ENCODE measurements at regions not wholly inside any gene's neighbourhood (a gene's known extent, or its start where the extent isn't known, plus 50 kb on each side); places are given as distances from the start of the nearest gene placed in this dataset.

DNA sequence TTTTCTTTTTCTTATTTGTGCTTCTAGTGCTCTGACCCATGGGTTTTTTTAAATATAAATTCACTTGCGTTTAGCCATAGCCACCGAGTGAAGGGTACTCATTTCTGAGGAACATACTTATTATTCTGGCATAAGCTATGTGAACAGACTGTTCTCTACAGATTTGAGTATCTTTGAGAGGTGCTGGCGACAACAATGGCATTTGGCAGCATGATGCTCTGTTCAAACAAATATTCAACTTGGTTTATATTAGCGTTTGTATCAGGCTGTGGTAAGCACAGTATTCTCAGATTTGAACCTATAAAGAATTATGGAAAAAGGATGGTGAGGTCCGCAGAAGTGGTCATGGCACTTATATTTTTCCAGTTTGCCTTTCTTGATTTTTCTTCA lies 108.7 kb upstream of the LIMCH1 start:
- Histone ChIP-seq H3K27ac (ENCODE audit: low read depth, low read length) (no peak overlapping the region), H3K4me2 (ENCODE audit: insufficient read depth, low read length) (no peak overlapping the region), H3K27me3 (ENCODE audit: insufficient read depth, low read length) (no peaks in the 10 kb centered on the region), H3K4me1 (ENCODE audit: insufficient read depth, low read length) (peaks cover 5% of the 10 kb centered on the region), H4K20me1 (ENCODE audit: insufficient read depth, low read length) (no peaks in the 10 kb centered on the region), H3K9me3 (ENCODE audit: low read depth, low read length) (no peaks in the 10 kb centered on the region), H2AFZ (ENCODE audit: low read length) (no peak overlapping the region), H3K4me3 (ENCODE audit: insufficient read depth, low read length) (no peak overlapping the region), H3K36me3 (ENCODE audit: insufficient read depth, low read length) (no peaks in the 10 kb centered on the region), H3K79me2 (ENCODE audit: insufficient read depth, low read length) (no peaks in the 10 kb centered on the region)
- TF ChIP-seq, protein P1, sequence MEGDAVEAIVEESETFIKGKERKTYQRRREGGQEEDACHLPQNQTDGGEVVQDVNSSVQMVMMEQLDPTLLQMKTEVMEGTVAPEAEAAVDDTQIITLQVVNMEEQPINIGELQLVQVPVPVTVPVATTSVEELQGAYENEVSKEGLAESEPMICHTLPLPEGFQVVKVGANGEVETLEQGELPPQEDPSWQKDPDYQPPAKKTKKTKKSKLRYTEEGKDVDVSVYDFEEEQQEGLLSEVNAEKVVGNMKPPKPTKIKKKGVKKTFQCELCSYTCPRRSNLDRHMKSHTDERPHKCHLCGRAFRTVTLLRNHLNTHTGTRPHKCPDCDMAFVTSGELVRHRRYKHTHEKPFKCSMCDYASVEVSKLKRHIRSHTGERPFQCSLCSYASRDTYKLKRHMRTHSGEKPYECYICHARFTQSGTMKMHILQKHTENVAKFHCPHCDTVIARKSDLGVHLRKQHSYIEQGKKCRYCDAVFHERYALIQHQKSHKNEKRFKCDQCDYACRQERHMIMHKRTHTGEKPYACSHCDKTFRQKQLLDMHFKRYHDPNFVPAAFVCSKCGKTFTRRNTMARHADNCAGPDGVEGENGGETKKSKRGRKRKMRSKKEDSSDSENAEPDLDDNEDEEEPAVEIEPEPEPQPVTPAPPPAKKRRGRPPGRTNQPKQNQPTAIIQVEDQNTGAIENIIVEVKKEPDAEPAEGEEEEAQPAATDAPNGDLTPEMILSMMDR (IDR thresholded peaks at IDR 0.05; ENCODE audit: extremely low read depth, low read depth, low read length): no peak
- DNase-seq (ENCODE audit: insufficient read length, low spot score, missing footprints): no peak

DNA sequence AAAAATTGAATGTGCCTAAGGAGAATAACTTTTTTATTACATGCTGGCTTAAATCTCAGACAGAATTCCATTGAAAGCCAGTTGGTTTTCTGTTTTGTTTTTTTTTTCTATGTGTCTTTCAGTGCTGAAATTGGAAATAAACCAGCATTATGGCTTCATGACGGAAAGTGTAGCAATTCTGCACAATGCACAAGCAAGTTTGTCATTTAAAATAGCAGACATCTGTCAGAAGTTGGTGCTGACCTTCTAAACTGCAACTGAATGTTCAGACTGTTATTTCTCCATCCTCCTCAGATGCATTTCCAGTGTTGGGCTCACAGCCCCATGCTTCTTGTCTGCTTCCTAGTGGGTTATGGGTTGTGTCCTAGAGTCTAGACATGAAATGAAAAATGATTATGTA lies 107.2 kb upstream of the LIMCH1 start:
- TF ChIP-seq, protein P1 (IDR thresholded peaks at IDR 0.05; ENCODE audit: extremely low read depth, low read depth, low read length): no peak
- Histone ChIP-seq H3K4me2 (ENCODE audit: insufficient read depth, low read length) (no peak overlapping the region), H4K20me1 (ENCODE audit: insufficient read depth, low read length) (no peaks in the 10 kb centered on the region), H3K79me2 (ENCODE audit: insufficient read depth, low read length) (no peaks in the 10 kb centered on the region), H3K9me3 (ENCODE audit: low read depth, low read length) (no peaks in the 10 kb centered on the region), H3K36me3 (ENCODE audit: insufficient read depth, low read length) (no peaks in the 10 kb centered on the region), H3K27me3 (ENCODE audit: insufficient read depth, low read length) (no peaks in the 10 kb centered on the region), H2AFZ (ENCODE audit: low read length) (no peak overlapping the region), H3K27ac (ENCODE audit: low read depth, low read length) (no peak overlapping the region), H3K4me3 (ENCODE audit: insufficient read depth, low read length) (no peak overlapping the region), H3K4me1 (ENCODE audit: insufficient read depth, low read length) (peaks cover 5% of the 10 kb centered on the region)
- no peak for DNase-seq (ENCODE audit: insufficient read length, low spot score, missing footprints)

DNA sequence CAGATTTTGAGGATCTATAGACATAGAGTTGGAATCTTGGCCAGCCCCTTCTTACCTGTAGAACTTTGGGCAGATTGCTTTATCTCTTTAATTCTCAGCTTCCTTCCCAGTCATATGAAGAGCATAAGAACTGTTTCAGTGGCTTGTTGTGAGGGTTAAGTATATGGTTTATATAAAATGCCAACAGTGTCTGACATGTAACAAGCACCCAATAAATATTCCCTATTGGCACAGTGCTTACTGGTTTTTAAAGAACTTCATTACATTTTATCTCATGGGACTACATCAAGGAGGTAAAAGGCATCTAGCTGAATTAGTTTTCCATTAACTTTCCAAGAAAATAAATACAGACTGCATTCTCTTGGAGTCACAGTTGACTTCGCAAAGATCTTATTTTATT lies 106.7 kb upstream of the LIMCH1 start:
- Histone ChIP-seq H3K27ac (ENCODE audit: low read depth, low read length) (no peak overlapping the region), H3K4me2 (ENCODE audit: insufficient read depth, low read length) (no peak overlapping the region), H3K27me3 (ENCODE audit: insufficient read depth, low read length) (no peaks in the 10 kb centered on the region), H3K36me3 (ENCODE audit: insufficient read depth, low read length) (no peaks in the 10 kb centered on the region), H4K20me1 (ENCODE audit: insufficient read depth, low read length) (no peaks in the 10 kb centered on the region), H3K79me2 (ENCODE audit: insufficient read depth, low read length) (no peaks in the 10 kb centered on the region), H3K9me3 (ENCODE audit: low read depth, low read length) (no peaks in the 10 kb centered on the region), H3K4me3 (ENCODE audit: insufficient read depth, low read length) (no peak overlapping the region), H3K4me1 (ENCODE audit: insufficient read depth, low read length) (peaks cover 5% of the 10 kb centered on the region), H2AFZ (ENCODE audit: low read length) (no peak overlapping the region)
- DNase-seq (ENCODE audit: insufficient read length, low spot score, missing footprints): no peak
- TF ChIP-seq, protein P1 (IDR thresholded peaks at IDR 0.05; ENCODE audit: extremely low read depth, low read depth, low read length): no peak

DNA sequence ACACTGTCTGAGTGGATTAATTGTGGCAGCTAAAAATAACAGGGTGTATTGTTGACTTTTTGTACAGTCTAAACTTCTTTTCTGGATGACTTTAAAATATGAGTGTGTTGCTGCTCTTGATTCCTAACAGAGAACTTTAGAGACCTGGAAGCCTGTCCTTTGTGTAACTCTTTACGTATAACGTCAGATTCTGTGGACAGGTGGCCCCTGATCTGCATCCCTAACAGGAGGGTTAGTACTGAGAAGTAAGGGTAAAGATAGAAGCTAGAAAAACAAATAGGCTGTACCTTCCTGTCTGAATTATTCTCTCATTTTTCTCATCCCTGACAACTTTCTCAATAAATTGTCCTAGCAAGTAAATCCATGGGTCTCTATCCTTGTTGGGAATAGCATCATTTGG lies 105.7 kb upstream of the LIMCH1 start:
- DNase-seq (ENCODE audit: insufficient read length, low spot score, missing footprints): no peak
- H2AFZ ChIP-seq (ENCODE audit: low read length): no peak overlapping the region
- H3K27me3 ChIP-seq (ENCODE audit: insufficient read depth, low read length): no peaks in the 10 kb centered on the region
- H3K79me2 ChIP-seq (ENCODE audit: insufficient read depth, low read length): no peaks in the 10 kb centered on the region
- no peaks in the 10 kb centered on the region for H3K36me3 ChIP-seq (ENCODE audit: insufficient read depth, low read length)
- peaks cover 5% of the 10 kb centered on the region for H3K4me1 ChIP-seq (ENCODE audit: insufficient read depth, low read length)
- H4K20me1 ChIP-seq (ENCODE audit: insufficient read depth, low read length): no peaks in the 10 kb centered on the region
- no peak overlapping the region for H3K27ac ChIP-seq (ENCODE audit: low read depth, low read length)
- no peak overlapping the region for H3K4me2 ChIP-seq (ENCODE audit: insufficient read depth, low read length)
- H3K9me3 ChIP-seq (ENCODE audit: low read depth, low read length): no peaks in the 10 kb centered on the region
- TF ChIP-seq, protein P1 (IDR thresholded peaks at IDR 0.05; ENCODE audit: extremely low read depth, low read depth, low read length): no peak
- no peak overlapping the region for H3K4me3 ChIP-seq (ENCODE audit: insufficient read depth, low read length)

All from osteoblast (primary cell).